G401.6 (cell line): ENCODE measurements at regions not wholly inside any gene's neighbourhood (a gene's known extent, or its start where the extent isn't known, plus 50 kb on each side); places are given as distances from the start of the nearest gene placed in this dataset.
"Not testable (repeated sequence)": the region's sequence is repeated elsewhere in the genome, so short reads cannot be mapped to it uniquely, and the experiment has no call there.

Experiments
- FAIRE-seq: peaks from 2 replicates; lab custom pipeline; 2012; peaks lifted over from hg19 to GRCh38; lab: Jason Lieb, UNC

GRCh38 chr5:99059685-99060084, 130.9 kb upstream of the CHD1 start:
- FAIRE-seq = no peak

DNA sequence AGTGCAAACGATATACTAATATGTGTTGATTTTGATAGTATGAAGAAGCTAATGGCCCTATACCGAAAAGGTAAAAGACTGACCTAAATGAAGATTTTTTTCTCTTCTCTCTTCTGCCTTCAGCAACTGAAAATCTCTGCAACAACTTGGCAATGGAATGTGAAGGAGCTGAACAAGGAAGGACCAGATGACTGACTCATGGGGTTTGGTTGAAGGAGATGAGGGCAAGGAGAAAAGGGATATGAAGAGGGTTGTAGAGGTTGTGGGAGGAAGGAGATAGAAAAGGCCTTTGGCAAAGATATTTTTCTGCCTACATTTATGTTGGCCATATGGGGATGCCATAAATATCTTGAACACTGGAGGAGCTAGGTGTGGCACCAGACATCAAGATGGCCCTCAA, 129.7 kb upstream of the CHD1 start:
- no peak for FAIRE-seq

DNA sequence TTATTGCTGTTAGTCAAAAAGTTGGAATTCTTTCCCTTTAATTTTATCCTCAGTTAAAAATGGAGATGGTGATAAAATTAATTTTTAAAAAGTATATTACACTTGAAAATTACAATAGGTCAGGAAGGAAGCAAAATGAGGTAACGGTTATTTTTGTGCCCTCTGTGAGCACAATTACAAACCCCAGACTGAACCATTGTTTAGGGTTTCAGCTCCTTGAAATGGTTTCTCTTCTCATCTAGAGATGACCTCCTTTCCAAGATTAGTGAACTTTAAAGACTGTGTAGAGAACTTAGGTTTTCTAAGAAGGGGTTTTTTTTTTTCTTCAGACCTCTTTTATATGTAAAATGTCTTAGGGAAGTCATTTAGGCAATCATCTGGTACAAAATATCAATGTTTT, 126.2 kb upstream of the CHD1 start:
- FAIRE-seq = no peak

DNA sequence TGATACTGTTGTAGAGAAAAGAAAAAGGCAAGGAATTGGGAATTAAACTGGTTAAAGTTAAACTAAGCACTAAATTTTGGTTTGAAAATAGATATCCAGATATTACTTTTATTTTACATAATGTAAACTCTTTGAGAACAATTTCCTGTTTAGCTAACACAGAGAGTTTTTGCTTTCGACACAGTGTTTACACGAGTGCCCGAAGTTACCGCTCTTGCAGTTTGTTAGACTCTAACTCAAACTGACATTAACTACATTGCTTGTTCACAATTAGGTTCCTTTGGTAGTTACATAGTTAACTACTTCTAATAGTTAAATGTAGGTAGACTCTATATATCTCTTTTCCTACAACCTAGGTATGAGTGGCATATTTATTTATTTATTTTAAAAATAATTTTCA, 117.1 kb upstream of the CHD1 start:
- no peak for FAIRE-seq

GRCh38 chr5:99043257-99043656, 114.5 kb upstream of the CHD1 start:
- not testable (repeated sequence) for FAIRE-seq

GRCh38 chr5:99037668-99038067, 108.9 kb upstream of the CHD1 start:
- FAIRE-seq = no peak

- FAIRE-seq = no peak
Measured at GRCh38 chr5:99035942-99036341, 107.1 kb upstream of the CHD1 start.

DNA sequence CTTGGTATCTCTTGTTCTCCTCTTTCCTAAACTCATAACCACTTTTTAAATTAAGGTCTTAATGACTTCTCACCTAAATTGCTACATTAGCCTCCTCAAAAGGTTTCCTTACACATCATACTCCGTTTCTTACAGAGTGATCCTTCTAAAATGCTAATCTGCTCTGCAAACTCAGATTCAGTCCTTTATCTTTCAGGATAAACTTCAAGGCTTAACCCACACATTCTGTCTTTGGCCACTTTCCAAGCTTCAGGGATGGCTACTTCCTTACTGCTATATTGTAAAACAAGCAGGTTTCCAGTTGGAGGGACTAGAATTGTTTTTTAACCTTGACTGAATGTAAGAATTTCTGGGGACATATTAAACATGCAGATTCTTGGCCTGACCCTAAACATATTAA, 105.5 kb upstream of the CHD1 start:
- no peak for FAIRE-seq

DNA sequence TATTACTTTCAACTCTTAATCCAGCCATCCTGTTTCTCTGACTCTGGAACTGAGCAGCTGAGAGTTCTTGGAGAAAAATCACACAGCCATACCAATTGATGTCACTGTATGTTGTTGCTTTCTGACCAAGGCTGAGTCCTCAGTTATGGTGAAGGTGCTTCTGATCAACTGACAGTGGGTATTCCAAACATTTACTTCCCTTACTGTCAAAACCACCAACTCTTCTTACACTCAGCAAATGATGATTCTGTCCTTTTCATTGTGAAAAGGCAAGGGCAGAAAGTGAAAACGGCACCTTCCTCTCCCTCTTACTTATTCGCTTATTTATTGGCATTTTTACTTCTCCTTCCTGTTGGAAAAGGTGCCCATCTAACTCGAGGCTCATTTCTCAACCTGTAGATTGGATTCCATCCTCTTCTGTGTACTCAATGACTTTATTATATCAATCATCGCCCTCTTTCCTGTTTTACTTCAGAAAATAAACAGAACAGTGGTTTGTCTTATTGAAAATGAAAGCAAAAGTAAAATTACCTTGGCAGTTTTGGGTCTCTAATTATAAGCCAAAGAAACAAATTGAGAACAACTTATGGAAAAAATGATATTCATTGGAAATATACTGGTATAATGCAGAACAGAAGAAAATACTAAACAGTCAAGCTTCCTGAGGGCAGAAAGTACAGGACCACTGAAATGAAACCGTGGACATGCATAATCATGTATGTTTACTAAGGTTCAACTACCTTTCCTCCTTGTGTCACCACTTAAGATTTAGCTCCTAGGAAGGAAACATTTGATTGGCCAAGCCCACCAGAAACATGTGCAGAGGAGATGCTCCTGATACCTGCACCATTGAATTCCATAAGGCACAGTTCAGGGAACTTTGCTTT, 104.5 kb upstream of the CHD1 start:
- no peak for FAIRE-seq

DNA sequence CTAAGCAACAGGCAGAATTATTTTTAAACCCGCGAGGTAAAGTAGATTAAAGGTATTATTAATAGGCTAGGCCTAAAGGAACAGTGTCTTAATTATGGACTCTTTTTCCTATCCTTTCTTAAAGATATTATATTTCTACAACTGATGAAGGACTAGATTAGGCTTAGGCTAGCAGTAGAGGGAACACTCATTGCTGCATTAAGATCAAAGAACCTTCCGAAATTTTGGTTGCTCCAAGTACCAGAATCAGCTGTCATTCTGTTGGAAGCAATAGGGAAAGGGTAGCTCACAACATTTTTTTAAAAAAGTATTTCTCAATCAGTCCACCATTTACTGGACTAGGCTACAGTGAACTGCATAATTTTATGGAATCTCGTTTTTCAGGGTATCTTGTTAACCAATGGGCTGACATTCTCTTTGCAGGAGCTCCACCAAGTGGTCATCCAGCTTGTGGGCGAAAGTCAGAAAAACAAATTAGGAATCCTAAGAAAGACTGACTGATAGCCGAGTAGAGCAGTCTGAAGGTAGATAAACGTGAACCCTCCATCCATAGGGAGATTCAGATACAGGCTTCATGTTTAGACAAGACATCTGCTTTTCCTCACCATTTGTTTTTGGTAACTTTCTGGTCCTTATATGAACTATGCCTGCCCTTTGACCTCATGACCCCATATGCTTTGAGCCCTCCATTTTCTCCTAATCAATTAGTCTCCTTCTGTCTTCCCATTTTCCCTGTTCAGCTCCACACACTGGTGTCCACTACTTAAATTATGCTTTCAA, 103.6 kb upstream of the CHD1 start:
- FAIRE-seq = peak; percentile 94

DNA sequence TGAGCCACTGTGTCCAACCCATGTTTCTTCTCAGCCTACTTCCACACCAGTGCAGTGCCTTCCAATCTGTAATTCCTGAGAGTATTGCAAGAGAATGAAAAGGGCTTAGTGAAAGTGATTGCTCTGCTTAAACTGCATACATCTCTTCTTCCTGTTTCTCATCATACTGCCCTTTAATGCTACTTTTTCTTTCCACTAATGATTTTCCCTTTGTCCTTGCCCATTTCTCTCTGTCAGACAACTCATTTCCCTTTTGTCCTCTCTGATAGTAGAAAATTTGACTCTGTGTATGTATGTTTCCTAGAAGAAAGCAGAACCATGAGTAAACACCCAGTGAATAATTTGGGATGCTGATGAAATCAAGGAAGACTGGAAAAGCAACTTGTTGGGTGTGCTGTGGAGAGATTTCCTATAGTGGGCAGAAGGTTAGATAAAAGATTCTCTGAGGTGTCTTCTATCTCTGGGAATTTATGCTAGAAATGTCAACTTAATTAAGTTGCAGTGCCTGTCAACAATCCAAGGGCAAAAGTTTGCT, 102.2 kb upstream of the CHD1 start:
- no peak for FAIRE-seq

GRCh38 chr5:99029172-99029571, 100.4 kb upstream of the CHD1 start:
- FAIRE-seq = no peak

DNA sequence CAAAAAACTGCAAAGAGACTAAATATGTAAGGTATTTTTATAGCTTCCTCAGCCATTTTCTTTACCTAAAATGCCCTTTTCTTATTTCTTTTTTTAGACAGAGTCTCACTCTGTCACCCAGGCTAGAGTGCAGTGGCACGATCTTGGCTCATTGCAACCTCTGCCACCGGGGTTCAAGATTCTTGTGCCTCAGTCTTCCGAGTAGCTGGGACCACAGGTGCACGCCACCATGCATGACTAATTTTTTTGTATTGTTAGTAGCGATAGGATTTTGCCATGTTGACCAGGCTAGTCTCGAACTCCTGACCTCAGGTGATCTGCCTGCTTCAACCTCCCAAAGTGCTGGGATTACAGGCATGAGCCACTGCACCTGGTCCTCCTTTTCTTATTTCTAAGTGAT, 99.4 kb upstream of the CHD1 start:
- not testable (repeated sequence) for FAIRE-seq

DNA sequence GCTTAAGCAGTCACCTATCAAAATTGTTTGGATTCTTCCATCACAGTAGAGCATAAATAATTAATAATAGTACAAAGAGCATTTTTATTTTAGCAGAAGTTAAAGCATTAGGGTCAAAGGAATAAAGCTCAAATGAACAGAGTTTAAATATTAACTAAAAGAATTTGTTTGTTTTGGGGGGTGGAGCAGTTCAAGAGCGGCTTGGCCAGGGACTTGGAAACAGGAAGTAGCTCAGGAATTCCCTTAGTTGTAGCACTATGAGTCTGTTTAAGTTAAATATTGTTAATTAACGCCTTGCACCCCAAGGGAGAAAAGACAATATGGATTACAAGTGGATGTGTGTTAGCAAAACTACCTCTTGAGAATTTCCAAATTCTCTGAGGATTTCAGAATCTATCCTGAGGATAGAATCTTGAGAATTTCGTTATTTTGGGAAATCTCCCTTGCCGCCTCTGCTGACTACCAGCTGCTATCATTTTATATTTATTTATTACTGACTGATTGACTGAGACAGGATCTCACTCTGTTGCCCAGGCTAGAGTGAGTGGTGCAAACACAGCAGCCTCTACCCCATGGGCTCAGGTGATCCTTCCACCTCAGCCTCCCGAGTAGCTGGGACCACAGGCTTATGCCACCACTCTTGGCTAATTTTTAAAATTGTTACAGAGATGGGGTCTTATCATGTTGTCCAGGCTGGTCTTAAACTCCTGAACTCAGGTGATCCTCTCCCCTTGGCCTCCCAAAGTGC, 96.7 kb upstream of the CHD1 start:
- no peak for FAIRE-seq

- FAIRE-seq = no peak
Measured at GRCh38 chr5:99023330-99023729, 94.5 kb upstream of the CHD1 start.

DNA sequence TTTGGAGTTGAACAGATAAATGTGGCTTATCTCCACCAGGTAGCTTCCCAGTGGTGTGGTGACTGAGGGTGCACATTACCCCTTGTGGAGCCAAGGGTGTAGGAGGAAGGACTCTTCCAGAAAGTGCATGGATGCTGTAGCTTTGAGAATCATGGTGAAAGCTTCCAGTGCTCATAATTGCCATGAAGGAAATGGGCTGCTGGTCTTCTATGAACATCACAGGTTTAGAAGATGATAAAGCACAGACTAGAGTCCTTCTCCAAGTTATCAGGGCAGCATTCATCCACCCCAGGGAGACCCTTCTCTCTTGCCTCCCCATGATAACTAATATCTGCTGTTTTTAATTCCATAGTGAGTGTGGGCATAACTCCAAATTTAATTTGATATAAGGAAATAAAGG, 93.4 kb upstream of the CHD1 start:
- no peak for FAIRE-seq

- FAIRE-seq = no peak
Measured at GRCh38 chr5:99020698-99021048, 91.9 kb upstream of the CHD1 start.

- no peak for FAIRE-seq
Measured at GRCh38 chr5:99019812-99020697, 91.2 kb upstream of the CHD1 start.

DNA sequence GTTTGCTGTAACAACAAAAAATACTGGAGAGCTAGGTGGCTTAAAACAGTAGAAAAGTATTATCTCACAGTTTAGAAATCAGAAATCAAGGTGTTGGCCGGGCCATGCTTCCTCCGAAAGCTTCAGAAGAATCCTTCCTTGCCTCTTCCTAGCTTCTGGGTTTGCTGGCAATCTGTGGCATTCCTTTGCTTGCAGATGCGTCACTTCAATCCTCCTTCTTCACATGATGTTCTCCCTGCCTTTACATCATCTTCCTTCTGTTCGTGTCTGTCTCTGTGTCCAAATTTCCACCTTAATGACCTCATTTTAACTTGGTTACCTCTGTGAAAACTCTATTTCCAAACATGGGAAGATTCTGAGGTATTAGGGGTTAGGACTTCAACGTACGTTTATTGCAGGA, 90.4 kb upstream of the CHD1 start:
- FAIRE-seq = no peak

- FAIRE-seq = no peak
Measured at GRCh38 chr5:99010294-99010693, 81.5 kb upstream of the CHD1 start.

GRCh38 chr5:99008009-99008408, 79.2 kb upstream of the CHD1 start:
- not testable (repeated sequence) for FAIRE-seq

GRCh38 chr5:99005506-99005905, 76.7 kb upstream of the CHD1 start:
- FAIRE-seq = no peak
